GM12872 (cell line): ENCODE measurements at regions not wholly inside any gene's neighbourhood (a gene's known extent, or its start where the extent isn't known, plus 50 kb on each side); places are given as distances from the start of the nearest gene placed in this dataset.

Experiments
- TF ChIP-seq, protein P1 (sequence below): IDR thresholded peaks from 3 replicates; pipeline ENCODE4 v1.5.1; 2011; ENCODE audit warnings: low read depth, mild to moderate bottlenecking, low read length, moderate library complexity; ENCODE audit not compliant: insufficient read depth

- TF ChIP-seq, protein P1, sequence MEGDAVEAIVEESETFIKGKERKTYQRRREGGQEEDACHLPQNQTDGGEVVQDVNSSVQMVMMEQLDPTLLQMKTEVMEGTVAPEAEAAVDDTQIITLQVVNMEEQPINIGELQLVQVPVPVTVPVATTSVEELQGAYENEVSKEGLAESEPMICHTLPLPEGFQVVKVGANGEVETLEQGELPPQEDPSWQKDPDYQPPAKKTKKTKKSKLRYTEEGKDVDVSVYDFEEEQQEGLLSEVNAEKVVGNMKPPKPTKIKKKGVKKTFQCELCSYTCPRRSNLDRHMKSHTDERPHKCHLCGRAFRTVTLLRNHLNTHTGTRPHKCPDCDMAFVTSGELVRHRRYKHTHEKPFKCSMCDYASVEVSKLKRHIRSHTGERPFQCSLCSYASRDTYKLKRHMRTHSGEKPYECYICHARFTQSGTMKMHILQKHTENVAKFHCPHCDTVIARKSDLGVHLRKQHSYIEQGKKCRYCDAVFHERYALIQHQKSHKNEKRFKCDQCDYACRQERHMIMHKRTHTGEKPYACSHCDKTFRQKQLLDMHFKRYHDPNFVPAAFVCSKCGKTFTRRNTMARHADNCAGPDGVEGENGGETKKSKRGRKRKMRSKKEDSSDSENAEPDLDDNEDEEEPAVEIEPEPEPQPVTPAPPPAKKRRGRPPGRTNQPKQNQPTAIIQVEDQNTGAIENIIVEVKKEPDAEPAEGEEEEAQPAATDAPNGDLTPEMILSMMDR, result no peak
Observed at GRCh38 chrX:7542587-7543380, 300.2 kb upstream of the VCX start.

DNA sequence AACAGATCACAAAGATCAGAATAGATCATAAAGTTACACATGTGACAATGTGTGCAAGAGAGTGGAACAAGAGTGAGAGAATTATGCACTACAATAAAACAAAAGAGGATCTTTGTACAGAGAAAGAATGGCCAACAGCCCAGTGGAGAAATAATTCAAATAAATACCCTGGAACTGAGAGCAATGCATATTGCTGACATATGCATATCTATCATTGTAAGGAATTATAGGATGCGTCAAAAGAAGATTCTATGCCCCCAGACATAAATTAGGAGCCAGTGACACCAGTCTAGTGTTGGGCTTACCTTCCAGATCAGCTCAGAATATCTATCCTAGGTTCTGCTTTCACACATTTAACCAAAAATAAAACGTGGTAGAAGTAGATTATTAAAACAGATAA is 320.1 kb upstream of the VCX start:
- TF ChIP-seq, protein P1, result no peak

DNA sequence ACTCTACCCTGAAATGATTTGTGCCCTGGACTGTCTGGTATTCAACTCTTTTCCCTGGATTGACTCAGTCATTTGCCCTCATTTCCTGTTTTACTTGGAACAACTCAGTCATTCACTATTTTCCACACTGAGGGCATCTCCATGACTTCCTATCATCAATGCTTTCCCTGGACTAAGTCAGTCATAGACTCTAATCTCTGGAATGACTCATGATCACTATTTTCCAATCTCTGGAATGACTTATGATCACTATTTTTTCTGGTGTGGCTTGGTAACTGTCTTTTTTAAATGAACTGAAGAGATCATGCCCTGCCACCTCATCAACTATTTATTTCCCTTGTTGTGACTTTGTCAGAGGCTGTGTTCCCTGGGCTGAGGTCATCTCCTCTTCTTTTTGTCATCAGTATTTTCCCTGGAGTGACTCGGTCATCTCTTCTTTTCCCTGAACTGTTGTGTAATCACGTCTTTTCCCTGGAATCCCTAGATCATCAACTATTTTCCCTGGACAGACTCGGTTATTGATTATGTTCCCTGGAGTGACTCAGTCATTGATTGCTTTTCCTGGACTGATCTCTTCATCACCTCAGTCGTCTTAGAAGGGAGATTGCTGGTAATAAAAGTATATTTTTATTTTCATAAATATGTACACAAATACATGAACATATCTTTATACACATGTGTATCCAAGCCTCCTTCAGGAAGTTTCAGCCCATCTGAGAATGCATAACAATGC is 327.1 kb upstream of the VCX start:
- TF ChIP-seq, protein P1, result no peak

DNA sequence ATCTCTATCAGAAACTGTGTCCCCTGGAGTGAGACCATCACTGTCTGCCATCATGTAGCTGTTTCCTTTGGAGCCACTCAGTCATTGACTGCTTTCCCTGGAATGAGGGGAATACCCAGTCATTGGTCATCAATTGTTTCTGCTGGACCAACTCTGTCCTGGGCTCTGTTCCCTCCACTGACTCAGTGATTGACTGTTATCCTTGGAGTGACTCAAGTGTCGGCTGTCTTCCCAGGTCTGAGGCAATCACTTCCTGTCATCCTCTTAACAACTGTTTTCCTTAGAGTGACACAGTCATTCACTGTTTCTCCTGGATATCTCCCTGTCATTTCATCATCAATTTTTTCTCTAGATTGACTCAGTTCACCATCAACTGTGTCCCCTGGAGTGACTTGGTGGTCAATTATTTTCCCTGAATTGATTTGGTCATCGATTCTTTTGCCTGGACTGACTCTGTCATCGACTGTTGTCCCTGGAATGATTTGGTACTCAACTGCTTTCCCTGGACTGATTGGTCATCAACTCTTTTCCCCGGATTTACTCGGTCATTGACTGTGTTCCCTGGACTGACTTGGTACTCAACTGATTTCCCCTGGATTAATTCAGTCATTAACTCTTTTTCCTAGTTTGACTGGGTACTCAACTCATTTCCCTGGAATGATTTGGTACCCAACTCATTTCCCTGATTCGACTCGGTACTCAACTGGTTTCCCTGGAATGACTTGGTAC is 327.9 kb upstream of the VCX start:
- TF ChIP-seq, protein P1, result no peak

GRCh38 chrX:7512845-7513244 is 330.1 kb upstream of the VCX start:
- TF ChIP-seq, protein P1, result no peak

- TF ChIP-seq, protein P1, result no peak
Observed at GRCh38 chrX:7503251-7503650, 339.7 kb upstream of the VCX start.

- TF ChIP-seq, protein P1, result no peak
Observed at GRCh38 chrX:7500386-7500785, 342.6 kb upstream of the VCX start.
